ENCODE measurements at regions not wholly inside any gene's neighbourhood (a gene's known extent, or its start where the extent isn't known, plus 50 kb on each side); places are given as distances from the start of the nearest gene placed in this dataset.

GRCh38 chr9:71624728-71625127 is 143.6 kb downstream of the CEMIP2 start:
- H3K4me2 ChIP-seq (ENCODE audit: insufficient read depth, low read length), result no peak overlapping the region
- FAIRE-seq (no peak), DNase-seq (ENCODE audit: low read depth, low spot score) (no peak)
- BruUV-seq (replicated peaks), result no TSS peak
- H3K9me1 ChIP-seq (replicated peaks; ENCODE audit: control insufficient read depth, extremely low read depth, insufficient read depth, low read length), result no peaks in the 10 kb centered on the region
- H3K27ac ChIP-seq (ENCODE audit: insufficient read depth, low read depth, low read length), result no peak overlapping the region
- no peaks in the 10 kb centered on the region for H3K79me2 ChIP-seq (ENCODE audit: control insufficient read depth, insufficient read depth, low read length)
- CTCF ChIA-PET, result no interaction called here
- no peaks in the 10 kb centered on the region for H3K9me3 ChIP-seq (replicated peaks; ENCODE audit: control insufficient read depth, insufficient read depth, low read length)
- no peaks in the 10 kb centered on the region for H3K27me3 ChIP-seq (ENCODE audit: control insufficient read depth in 2 of 2, insufficient read depth in 2 of 2, low read length in 2 of 2)
- H4K20me1 ChIP-seq (replicated peaks; ENCODE audit: control insufficient read depth, extremely low read depth, insufficient read depth, low read length), result no peaks in the 10 kb centered on the region
- H2AFZ ChIP-seq (ENCODE audit: low read depth, low read length), result no peak overlapping the region
- no peak overlapping the region for H3K4me3 ChIP-seq (replicated peaks in 1 of 3; ENCODE audit: insufficient read depth in 1 of 3, low read depth in 1 of 3, low read length in 3 of 3)
- no peaks in the 10 kb centered on the region for H3K36me3 ChIP-seq (ENCODE audit: control insufficient read depth in 2 of 2, extremely low read depth in 1 of 2, insufficient read depth in 2 of 2, low read length in 2 of 2)
- POLR2A ChIA-PET, result no interaction called here
- intact Hi-C loops (cut with micrococcal nuclease), result no loop called here
- dilution Hi-C loops (cut with MboI; ENCODE audit: extremely low pct_ligation_motif_present, low sequenced_read_pairs), result no loop called here
- H3K9ac ChIP-seq (replicated peaks; ENCODE audit: extremely low read depth, insufficient read depth, low read length), result no peak overlapping the region
- H3K4me1 ChIP-seq (ENCODE audit: control insufficient read depth, extremely low read depth, insufficient read depth, low read length), result peaks cover 4% of the 10 kb centered on the region
- TF ChIP-seq CTCF (IDR thresholded peaks at IDR 0.05; ENCODE audit: extremely low read depth in 1 of 2, insufficient read depth in 1 of 2, low read depth in 1 of 2, low read length in 2 of 2) (peak in 1 of 2 donors; percentile 8), POLR2A (IDR thresholded peaks at IDR 0.05; ENCODE audit: low read depth, low read length) (no peak)

GRCh38 chr9:71620746-71621145 is 147.6 kb downstream of the CEMIP2 start:
- Histone ChIP-seq H4K20me1 (replicated peaks; ENCODE audit: control insufficient read depth, extremely low read depth, insufficient read depth, low read length) (no peaks in the 10 kb centered on the region), H3K4me2 (ENCODE audit: insufficient read depth, low read length) (no peak overlapping the region), H3K9ac (replicated peaks; ENCODE audit: extremely low read depth, insufficient read depth, low read length) (no peak overlapping the region), H3K36me3 (ENCODE audit: control insufficient read depth in 2 of 2, extremely low read depth in 1 of 2, insufficient read depth in 2 of 2, low read length in 2 of 2) (no peaks in the 10 kb centered on the region), H3K27ac (ENCODE audit: insufficient read depth, low read depth, low read length) (no peak overlapping the region), H3K79me2 (ENCODE audit: control insufficient read depth, insufficient read depth, low read length) (no peaks in the 10 kb centered on the region), H3K9me3 (replicated peaks; ENCODE audit: control insufficient read depth, insufficient read depth, low read length) (no peaks in the 10 kb centered on the region), H3K9me1 (replicated peaks; ENCODE audit: control insufficient read depth, extremely low read depth, insufficient read depth, low read length) (no peaks in the 10 kb centered on the region), H2AFZ (ENCODE audit: low read depth, low read length) (no peak overlapping the region), H3K4me1 (ENCODE audit: control insufficient read depth, extremely low read depth, insufficient read depth, low read length) (no peaks in the 10 kb centered on the region), H3K4me3 (replicated peaks in 1 of 3; ENCODE audit: insufficient read depth in 1 of 3, low read depth in 1 of 3, low read length in 3 of 3) (no peak overlapping the region), H3K27me3 (ENCODE audit: control insufficient read depth in 2 of 2, insufficient read depth in 2 of 2, low read length in 2 of 2) (no peaks in the 10 kb centered on the region)
- POLR2A ChIA-PET, result no interaction called here
- FAIRE-seq, result no peak
- BruUV-seq (replicated peaks), result no TSS peak
- intact Hi-C loops (cut with micrococcal nuclease) (no loop called here), dilution Hi-C loops (cut with MboI; ENCODE audit: extremely low pct_ligation_motif_present, low sequenced_read_pairs) (no loop called here)
- DNase-seq (ENCODE audit: low read depth, low spot score), result no peak
- TF ChIP-seq POLR2A (IDR thresholded peaks at IDR 0.05; ENCODE audit: low read depth, low read length) (no peak), FOS (IDR thresholded peaks at IDR 0.05; ENCODE audit: borderline replicate concordance, insufficient read depth, low read length) (no peak), MYC (IDR thresholded peaks at IDR 0.05; ENCODE audit: low read depth, low read length) (no peak), EZH2 (IDR thresholded peaks at IDR 0.05; ENCODE audit: borderline replicate concordance, low read depth, low read length, severe bottlenecking) (no peak), GATA2 (IDR thresholded peaks at IDR 0.05; ENCODE audit: insufficient read depth, insufficient read length, low read depth, low read length) (no peak), MAX (IDR thresholded peaks at IDR 0.05; ENCODE audit: insufficient read depth, insufficient read length) (no peak), JUN (IDR thresholded peaks at IDR 0.05; ENCODE audit: borderline replicate concordance, insufficient read depth, insufficient read length, low read depth) (no peak), POLR2AphosphoS5 (IDR thresholded peaks at IDR 0.05; ENCODE audit: insufficient read depth, low read depth, low read length) (no peak), CTCF (IDR thresholded peaks at IDR 0.05; ENCODE audit: extremely low read depth in 1 of 2, insufficient read depth in 1 of 2, low read depth in 1 of 2, low read length in 2 of 2) (no peak)
- CTCF ChIA-PET, result no interaction called here

Data from endothelial cell of umbilical vein (primary cell).